HEK293 (cell line): ENCODE measurements at regions not wholly inside any gene's neighbourhood (a gene's known extent, or its start where the extent isn't known, plus 50 kb on each side); places are given as distances from the start of the nearest gene placed in this dataset.
"Not testable (repeated sequence)": the region's sequence is repeated elsewhere in the genome, so short reads cannot be mapped to it uniquely, and the experiment has no call there.

Source experiments
- CTCF ChIA-PET: fragments of 350-600 bp; formaldehyde crosslinking; extraction: SDS; loops from one replicate; lab custom pipeline; 2021; ENCODE audit warnings: antibody characterized with exemption; lab: Yijun Ruan, JAX
- POLR2A ChIA-PET: fragments of 300-600 bp; formaldehyde crosslinking; extraction: SDS; loops from one replicate; lab custom pipeline; 2020; ENCODE audit warnings: antibody characterized with exemption, inconsistent platforms; lab: Yijun Ruan, JAX
- H3K27ac ChIP-seq: fragments of 200-500 bp; sonication (Bioruptor generic); 2 replicates; pipeline ENCODE4 v1.5.1; 2014; ENCODE audit warnings: low read depth, low read length, control low read depth, inconsistent platforms; ENCODE audit errors: extremely low read depth
- H3K36me3 ChIP-seq, 2 experiments: fragments of 200-500 bp in 1 of 2; sonication (Bioruptor generic) in 1 of 2; 1 replicate in 1 of 2; 2 replicates in 1 of 2; pipeline ENCODE4 v1.5.1; 2014 to 2017; ENCODE audit warnings: inconsistent platforms in 2 of 2, low read length in 2 of 2; ENCODE audit not compliant: control insufficient read depth in 2 of 2, insufficient read depth in 1 of 2
- H3K4me1 ChIP-seq: fragments of 200-500 bp; sonication (Bioruptor generic); 2 replicates; pipeline ENCODE4 v1.5.1; 2014; ENCODE audit warnings: mild to moderate bottlenecking, low read length, inconsistent platforms; ENCODE audit not compliant: control insufficient read depth, insufficient read depth
- H3K4me3 ChIP-seq: 2 replicates; pipeline ENCODE4 v1.5.1; 2011; ENCODE audit warnings: low read depth, mild to moderate bottlenecking, control low read depth, low read length, moderate library complexity
- H3K9me3 ChIP-seq: fragments of 200-500 bp; sonication (Bioruptor generic); 2 replicates; pipeline ENCODE4 v1.5.1; 2014; ENCODE audit warnings: low read depth, low read length, inconsistent platforms; ENCODE audit not compliant: control insufficient read depth, insufficient read depth

- H3K4me1 ChIP-seq, H3K9me3 ChIP-seq, CTCF ChIA-PET, POLR2A ChIA-PET, H3K36me3 ChIP-seq, H3K4me3 ChIP-seq, H3K27ac ChIP-seq: not testable (repeated sequence)
Observed at GRCh38 chr15:21738003-21738402, 139.5 kb downstream of the POTEB start.

GRCh38 chr15:21736443-21736842 lies 141.1 kb downstream of the POTEB start:
- H3K4me1 ChIP-seq, H3K4me3 ChIP-seq, H3K9me3 ChIP-seq, H3K36me3 ChIP-seq, POLR2A ChIA-PET, H3K27ac ChIP-seq, CTCF ChIA-PET: not testable (repeated sequence)

GRCh38 chr15:21735837-21736236 lies 141.7 kb downstream of the POTEB start:
- H3K4me3 ChIP-seq, CTCF ChIA-PET, POLR2A ChIA-PET, H3K4me1 ChIP-seq, H3K9me3 ChIP-seq, H3K27ac ChIP-seq, H3K36me3 ChIP-seq: not testable (repeated sequence)

- H3K27ac ChIP-seq, H3K4me1 ChIP-seq, CTCF ChIA-PET, H3K36me3 ChIP-seq, H3K9me3 ChIP-seq, POLR2A ChIA-PET, H3K4me3 ChIP-seq: not testable (repeated sequence)
Observed at GRCh38 chr15:21735368-21735767, 142.2 kb downstream of the POTEB start.

GRCh38 chr15:21731496-21731895 lies 146.0 kb downstream of the POTEB start:
- H3K36me3 ChIP-seq, H3K9me3 ChIP-seq, POLR2A ChIA-PET, H3K4me3 ChIP-seq, CTCF ChIA-PET, H3K27ac ChIP-seq, H3K4me1 ChIP-seq: not testable (repeated sequence)

- H3K4me1 ChIP-seq, H3K9me3 ChIP-seq, POLR2A ChIA-PET, H3K36me3 ChIP-seq, H3K27ac ChIP-seq, CTCF ChIA-PET, H3K4me3 ChIP-seq: not testable (repeated sequence)
Observed at GRCh38 chr15:21730427-21731405, 146.8 kb downstream of the POTEB start.

GRCh38 chr15:21724988-21725387 lies 152.5 kb downstream of the POTEB start:
- H3K4me1 ChIP-seq, H3K9me3 ChIP-seq, CTCF ChIA-PET, H3K4me3 ChIP-seq, H3K36me3 ChIP-seq, POLR2A ChIA-PET, H3K27ac ChIP-seq: not testable (repeated sequence)

GRCh38 chr15:21721115-21721514 lies 156.4 kb downstream of the POTEB start:
- H3K36me3 ChIP-seq, H3K4me3 ChIP-seq, H3K4me1 ChIP-seq, H3K27ac ChIP-seq, H3K9me3 ChIP-seq, CTCF ChIA-PET, POLR2A ChIA-PET: not testable (repeated sequence)

- CTCF ChIA-PET, H3K4me3 ChIP-seq, H3K9me3 ChIP-seq, H3K27ac ChIP-seq, POLR2A ChIA-PET, H3K36me3 ChIP-seq, H3K4me1 ChIP-seq: not testable (repeated sequence)
Observed at GRCh38 chr15:21718779-21719178, 158.8 kb downstream of the POTEB start.

GRCh38 chr15:21718108-21718507 lies 159.4 kb downstream of the POTEB start:
- POLR2A ChIA-PET, H3K4me1 ChIP-seq, CTCF ChIA-PET, H3K9me3 ChIP-seq, H3K27ac ChIP-seq, H3K4me3 ChIP-seq, H3K36me3 ChIP-seq: not testable (repeated sequence)

GRCh38 chr15:21717661-21718060 lies 159.9 kb downstream of the POTEB start:
- H3K4me1 ChIP-seq, H3K27ac ChIP-seq, CTCF ChIA-PET, POLR2A ChIA-PET, H3K36me3 ChIP-seq, H3K9me3 ChIP-seq, H3K4me3 ChIP-seq: not testable (repeated sequence)
